ENCODE measurements at regions not wholly inside any gene's neighbourhood (a gene's known extent, or its start where the extent isn't known, plus 50 kb on each side); places are given as distances from the start of the nearest gene placed in this dataset.
"Not testable (repeated sequence)": the region's sequence is repeated elsewhere in the genome, so short reads cannot be mapped to it uniquely, and the experiment has no call there.

DNA sequence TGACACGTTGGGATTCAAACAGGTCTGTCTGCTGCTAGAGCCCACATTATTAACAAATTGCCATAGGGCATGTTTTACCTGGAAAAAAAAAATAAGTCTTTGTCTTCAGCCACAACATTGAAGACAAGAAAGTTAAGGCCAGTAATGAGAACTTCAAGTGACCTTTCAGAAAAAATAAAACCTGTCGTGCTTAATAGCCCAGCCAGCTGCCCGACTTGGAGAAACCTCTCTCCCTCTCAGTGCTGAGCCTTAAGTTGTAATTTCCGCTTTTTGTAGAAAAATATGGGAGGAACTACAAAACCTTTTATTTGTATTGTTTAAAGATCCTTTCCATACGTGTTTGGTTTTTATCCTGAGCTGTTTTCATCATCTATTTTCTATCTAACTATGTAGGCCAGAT lies 454.3 kb upstream of the SLITRK6 start:
- TF ChIP-seq CTCF (IDR thresholded peaks at IDR 0.05; ENCODE audit: poor library complexity); EZH2 (IDR thresholded peaks at IDR 0.05; ENCODE audit: borderline replicate concordance); EZH2phosphoT487 (IDR thresholded peaks at IDR 0.05; ENCODE audit: low read depth, severe bottlenecking, unreplicated experiment): not testable (repeated sequence)

All from hepatocyte (in vitro differentiated cells).